ENCODE measurements at regions not wholly inside any gene's neighbourhood (a gene's known extent, or its start where the extent isn't known, plus 50 kb on each side); places are given as distances from the start of the nearest gene placed in this dataset.

- Histone ChIP-seq H3K36me3 (ENCODE audit: insufficient read depth, low read length) (no peaks in the 10 kb centered on the region), H3K27me3 (ENCODE audit: insufficient read depth, low read length) (no peaks in the 10 kb centered on the region), H3K9ac (ENCODE audit: low read depth, low read length) (no peak overlapping the region), H3K4me1 (ENCODE audit: insufficient read depth, low read length) (no peaks in the 10 kb centered on the region), H3K4me3 (ENCODE audit: low read length) (no peak overlapping the region), H3K27ac (ENCODE audit: low read depth, low read length) (no peak overlapping the region), H3K9me3 (ENCODE audit: insufficient read depth, low read depth, low read length) (no peaks in the 10 kb centered on the region)
- 92% methylated on average over 6 of the region's 6 CpGs for WGBS
Measured at GRCh38 chr6:14502551-14502950, 385.0 kb downstream of the CD83 start.

GRCh38 chr6:14505401-14505800 lies 387.8 kb downstream of the CD83 start:
- Histone ChIP-seq H3K27ac (ENCODE audit: low read depth, low read length) (no peak overlapping the region), H3K4me1 (ENCODE audit: insufficient read depth, low read length) (no peaks in the 10 kb centered on the region), H3K4me3 (ENCODE audit: low read length) (no peak overlapping the region), H3K27me3 (ENCODE audit: insufficient read depth, low read length) (no peaks in the 10 kb centered on the region), H3K9me3 (ENCODE audit: insufficient read depth, low read depth, low read length) (no peaks in the 10 kb centered on the region), H3K36me3 (ENCODE audit: insufficient read depth, low read length) (no peaks in the 10 kb centered on the region), H3K9ac (ENCODE audit: low read depth, low read length) (no peak overlapping the region)
- 91% methylated on average over 6 of the region's 6 CpGs for WGBS

DNA sequence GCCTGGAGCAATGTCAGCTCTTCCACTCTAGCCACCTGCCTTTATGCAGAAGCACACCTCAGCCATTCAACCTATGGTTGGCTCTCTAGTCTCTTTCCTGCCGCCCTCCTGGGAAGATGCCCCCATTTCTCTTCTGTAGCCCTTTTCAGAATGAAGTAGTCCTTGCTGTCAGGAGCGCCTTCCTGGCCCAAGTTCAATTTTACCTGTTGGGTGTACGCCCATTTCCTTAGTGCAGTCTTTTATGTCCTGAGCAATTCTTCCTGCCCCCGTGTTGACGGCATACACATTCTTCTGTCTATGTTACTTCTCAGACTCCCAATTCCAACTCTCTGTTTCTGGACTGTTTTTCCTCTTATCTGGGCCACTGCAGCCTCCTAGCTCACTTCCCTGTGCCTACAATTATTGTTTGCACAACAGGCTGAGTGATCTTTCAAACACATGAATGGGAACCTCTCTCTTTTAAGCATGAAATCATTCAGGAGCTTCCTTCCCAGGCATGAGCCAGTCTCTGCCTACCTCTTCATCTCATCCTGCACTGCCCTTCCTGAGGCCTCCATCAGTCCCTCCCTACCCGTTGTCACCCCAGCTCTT lies 389.2 kb downstream of the CD83 start:
- Histone ChIP-seq H3K4me3 (ENCODE audit: low read length) (no peak overlapping the region), H3K9ac (ENCODE audit: low read depth, low read length) (no peak overlapping the region), H3K27me3 (ENCODE audit: insufficient read depth, low read length) (no peaks in the 10 kb centered on the region), H3K9me3 (ENCODE audit: insufficient read depth, low read depth, low read length) (no peaks in the 10 kb centered on the region), H3K4me1 (ENCODE audit: insufficient read depth, low read length) (no peaks in the 10 kb centered on the region), H3K36me3 (ENCODE audit: insufficient read depth, low read length) (no peaks in the 10 kb centered on the region), H3K27ac (ENCODE audit: low read depth, low read length) (no peak overlapping the region)
- 91% methylated on average over 6 of the region's 6 CpGs for whole genome bisulfite sequencing

DNA sequence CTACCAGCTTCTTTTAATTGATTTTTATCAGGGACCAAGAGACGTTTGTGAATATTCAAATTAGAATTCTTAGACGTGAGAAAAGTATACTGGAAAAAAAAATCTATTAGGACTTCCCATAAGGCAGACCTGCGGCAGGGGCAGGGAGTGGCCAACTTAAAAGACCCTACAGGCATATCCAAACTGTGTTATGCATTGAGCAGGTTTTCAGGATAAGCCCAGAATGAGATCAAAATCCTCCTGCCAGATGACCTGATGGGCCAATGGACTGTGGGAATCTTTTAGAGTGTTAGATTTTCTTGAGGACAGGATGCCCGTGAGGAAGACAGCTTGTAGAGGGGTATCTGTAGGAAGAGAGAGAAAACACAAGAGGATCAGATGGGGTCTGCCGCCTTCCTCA lies 391.5 kb downstream of the CD83 start:
- 89% methylated on average over 5 of the region's 5 CpGs for WGBS
- H3K9me3 ChIP-seq (ENCODE audit: insufficient read depth, low read depth, low read length), result no peaks in the 10 kb centered on the region
- H3K4me3 ChIP-seq (ENCODE audit: low read length), result no peak overlapping the region
- H3K4me1 ChIP-seq (ENCODE audit: insufficient read depth, low read length), result 0 out of 2 replicates have a peak, but pooled peaks cover 3% of the 10 kb centered on the region
- H3K27ac ChIP-seq (ENCODE audit: low read depth, low read length), result no peak overlapping the region
- H3K9ac ChIP-seq (ENCODE audit: low read depth, low read length), result no peak overlapping the region
- H3K36me3 ChIP-seq (ENCODE audit: insufficient read depth, low read length), result no peaks in the 10 kb centered on the region
- H3K27me3 ChIP-seq (ENCODE audit: insufficient read depth, low read length), result no peaks in the 10 kb centered on the region

- H3K36me3 ChIP-seq (ENCODE audit: insufficient read depth, low read length), result no peaks in the 10 kb centered on the region
- no peaks in the 10 kb centered on the region for H3K9me3 ChIP-seq (ENCODE audit: insufficient read depth, low read depth, low read length)
- WGBS, result 93% methylated on average over 6 of the region's 6 CpGs
Measured at GRCh38 chr6:14510038-14510437, 392.5 kb downstream of the CD83 start.

DNA sequence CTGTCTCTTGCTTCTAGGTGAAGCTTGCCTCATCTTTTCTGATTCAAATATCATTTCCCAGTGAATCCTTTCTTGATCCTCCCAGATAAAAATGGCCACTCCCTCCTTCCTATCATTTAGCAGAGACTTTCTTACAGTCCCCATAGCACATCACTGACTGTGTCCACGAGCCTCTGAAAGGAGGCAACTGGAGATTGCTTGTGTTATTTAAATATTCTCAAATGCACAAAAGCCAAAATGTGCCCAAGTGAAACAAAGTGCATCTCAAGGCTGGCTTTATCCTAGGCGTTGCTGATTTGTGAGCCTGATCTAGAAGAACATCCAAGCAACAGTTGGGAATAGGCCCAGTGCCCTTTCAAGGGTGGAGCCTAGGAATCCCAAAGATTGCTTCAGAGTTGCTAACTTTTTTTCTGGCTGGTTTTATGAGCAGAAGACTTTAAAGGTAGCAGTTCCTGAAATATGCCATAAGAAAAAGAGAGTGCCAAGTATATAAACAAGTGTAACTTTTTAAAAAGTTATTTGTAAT lies 393.6 kb downstream of the CD83 start:
- 95% methylated on average over 2 of the region's 2 CpGs for WGBS

More at GRCh38 chr6:14510038-14510437, 392.5 kb downstream of the CD83 start:
- H3K27ac ChIP-seq (ENCODE audit: low read depth, low read length), result no peak overlapping the region
- no peaks in the 10 kb centered on the region for H3K27me3 ChIP-seq (ENCODE audit: insufficient read depth, low read length)
- no peak overlapping the region for H3K9ac ChIP-seq (ENCODE audit: low read depth, low read length)
- H3K4me1 ChIP-seq (ENCODE audit: insufficient read depth, low read length), result 0 out of 2 replicates have a peak, but pooled peaks cover 5% of the 10 kb centered on the region
- H3K4me3 ChIP-seq (ENCODE audit: low read length), result no peak overlapping the region

GRCh38 chr6:14512246-14512645 lies 394.7 kb downstream of the CD83 start:
- 0 out of 2 replicates have a peak, but pooled peaks cover 5% of the 10 kb centered on the region for H3K4me1 ChIP-seq (ENCODE audit: insufficient read depth, low read length)
- no peaks in the 10 kb centered on the region for H3K27me3 ChIP-seq (ENCODE audit: insufficient read depth, low read length)
- H3K9me3 ChIP-seq (ENCODE audit: insufficient read depth, low read depth, low read length), result no peaks in the 10 kb centered on the region
- WGBS, result 95% methylated on average over 3 of the region's 3 CpGs
- no peak overlapping the region for H3K9ac ChIP-seq (ENCODE audit: low read depth, low read length)
- H3K36me3 ChIP-seq (ENCODE audit: insufficient read depth, low read length), result no peaks in the 10 kb centered on the region
- no peak overlapping the region for H3K4me3 ChIP-seq (ENCODE audit: low read length)
- no peak overlapping the region for H3K27ac ChIP-seq (ENCODE audit: low read depth, low read length)

More for the DNA sequence above, 393.6 kb downstream of the CD83 start:
- 0 out of 2 replicates have a peak, but pooled peaks cover 5% of the 10 kb centered on the region for H3K4me1 ChIP-seq (ENCODE audit: insufficient read depth, low read length)
- no peak overlapping the region for H3K9ac ChIP-seq (ENCODE audit: low read depth, low read length)
- no peaks in the 10 kb centered on the region for H3K36me3 ChIP-seq (ENCODE audit: insufficient read depth, low read length)
- no peak overlapping the region for H3K4me3 ChIP-seq (ENCODE audit: low read length)
- no peaks in the 10 kb centered on the region for H3K9me3 ChIP-seq (ENCODE audit: insufficient read depth, low read depth, low read length)
- H3K27ac ChIP-seq (ENCODE audit: low read depth, low read length), result no peak overlapping the region
- no peaks in the 10 kb centered on the region for H3K27me3 ChIP-seq (ENCODE audit: insufficient read depth, low read length)

DNA sequence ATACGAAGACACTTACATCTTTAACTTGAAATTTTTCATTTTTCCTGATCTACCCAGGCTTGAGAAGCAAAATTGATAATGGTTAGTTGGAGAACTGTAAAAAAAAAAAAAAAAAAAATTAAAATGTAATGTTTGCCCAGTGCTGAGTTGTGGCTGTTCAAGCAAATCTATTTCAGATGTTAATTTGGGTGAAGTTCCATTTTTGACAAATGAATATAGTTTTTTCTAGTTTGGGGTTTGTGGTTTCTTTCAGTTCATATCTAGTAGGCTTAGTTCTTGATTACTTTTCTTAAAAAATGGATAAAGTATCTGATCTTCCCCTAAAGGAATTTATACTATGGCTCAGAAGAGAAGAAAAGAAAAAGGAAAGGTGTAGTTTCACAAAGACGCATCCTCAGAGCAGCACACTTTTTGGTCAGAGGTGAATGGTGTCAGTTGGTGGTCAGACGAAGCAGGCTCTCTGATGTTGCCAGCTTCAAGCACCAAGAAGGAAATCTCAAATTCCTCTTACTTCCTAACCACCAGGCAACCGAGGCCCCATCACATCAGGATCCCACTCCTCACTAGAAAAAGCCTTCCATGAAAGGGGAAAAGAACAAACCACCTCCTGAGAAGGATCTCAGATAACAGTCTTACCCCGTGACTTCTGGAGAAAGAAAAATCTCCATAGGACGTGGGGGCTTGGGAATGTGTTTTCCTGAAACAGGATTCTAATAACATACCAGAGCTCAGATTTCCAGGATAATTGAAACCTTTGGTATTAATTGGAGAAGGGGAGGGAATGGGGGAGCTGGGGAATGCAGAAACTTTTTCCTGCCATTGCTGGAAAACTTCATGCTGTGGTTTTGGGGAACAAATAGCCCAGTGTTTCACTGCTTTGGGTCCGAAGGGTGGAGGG lies 396.2 kb downstream of the CD83 start:
- Histone ChIP-seq H3K4me3 (ENCODE audit: low read length) (no peak overlapping the region), H3K4me1 (ENCODE audit: insufficient read depth, low read length) (0 out of 2 replicates have a peak, but pooled peaks cover 5% of the 10 kb centered on the region), H3K27me3 (ENCODE audit: insufficient read depth, low read length) (no peaks in the 10 kb centered on the region), H3K9ac (ENCODE audit: low read depth, low read length) (no peak overlapping the region), H3K27ac (ENCODE audit: low read depth, low read length) (no peak overlapping the region), H3K9me3 (ENCODE audit: insufficient read depth, low read depth, low read length) (no peaks in the 10 kb centered on the region), H3K36me3 (ENCODE audit: insufficient read depth, low read length) (no peaks in the 10 kb centered on the region)
- 86% methylated on average over 6 of the region's 7 CpGs for WGBS

- Histone ChIP-seq H3K9ac (ENCODE audit: low read depth, low read length) (no peak overlapping the region), H3K27me3 (ENCODE audit: insufficient read depth, low read length) (no peaks in the 10 kb centered on the region), H3K36me3 (ENCODE audit: insufficient read depth, low read length) (no peaks in the 10 kb centered on the region), H3K4me1 (ENCODE audit: insufficient read depth, low read length) (0 out of 2 replicates have a peak, but pooled peaks cover 5% of the 10 kb centered on the region), H3K9me3 (ENCODE audit: insufficient read depth, low read depth, low read length) (no peaks in the 10 kb centered on the region), H3K4me3 (ENCODE audit: low read length) (no peak overlapping the region), H3K27ac (ENCODE audit: low read depth, low read length) (no peak overlapping the region)
- WGBS, result 96% methylated on average over 11 of the region's 11 CpGs
Measured at GRCh38 chr6:14516956-14517355, 399.4 kb downstream of the CD83 start.

- no peaks in the 10 kb centered on the region for H3K27me3 ChIP-seq (ENCODE audit: insufficient read depth, low read length)
- H3K36me3 ChIP-seq (ENCODE audit: insufficient read depth, low read length), result no peaks in the 10 kb centered on the region
- no peak overlapping the region for H3K4me3 ChIP-seq (ENCODE audit: low read length)
- no peak overlapping the region for H3K9ac ChIP-seq (ENCODE audit: low read depth, low read length)
- no peaks in the 10 kb centered on the region for H3K9me3 ChIP-seq (ENCODE audit: insufficient read depth, low read depth, low read length)
- 95% methylated on average over 7 of the region's 7 CpGs for WGBS
- H3K4me1 ChIP-seq (ENCODE audit: insufficient read depth, low read length), result 0 out of 2 replicates have a peak, but pooled peaks cover 5% of the 10 kb centered on the region
- no peak overlapping the region for H3K27ac ChIP-seq (ENCODE audit: low read depth, low read length)
Measured at GRCh38 chr6:14517516-14518105, 400.0 kb downstream of the CD83 start.
